ENCODE measurements at regions not wholly inside any gene's neighbourhood (a gene's known extent, or its start where the extent isn't known, plus 50 kb on each side); places are given as distances from the start of the nearest gene placed in this dataset.

- H3K4me3 ChIP-seq (ENCODE audit: low read depth, low read length), result no peak overlapping the region
- in situ Hi-C loops (cut with HindIII; ENCODE audit: low sequenced_read_pairs), result no loop called here
- TF ChIP-seq CTCF (IDR thresholded peaks at IDR 0.05; ENCODE audit: low read depth, low read length, missing control alignments), result no peak
- no peak for DNase-seq (ENCODE audit: low read depth)
These were observed 147.0 kb upstream of the MTNR1B start for GRCh38 chr11:92822410-92822809.

GRCh38 chr11:92826136-92826535 lies 143.3 kb upstream of the MTNR1B start:
- no peak for DNase-seq (ENCODE audit: low read depth)
- no peak overlapping the region for H3K4me3 ChIP-seq (ENCODE audit: low read depth, low read length)
- no peak for TF ChIP-seq CTCF (IDR thresholded peaks at IDR 0.05; ENCODE audit: low read depth, low read length, missing control alignments)
- in situ Hi-C loops (cut with HindIII; ENCODE audit: low sequenced_read_pairs), result no loop called here

- DNase-seq (ENCODE audit: low read depth), result no peak
- in situ Hi-C loops (cut with HindIII; ENCODE audit: low sequenced_read_pairs), result no loop called here
- H3K4me3 ChIP-seq (ENCODE audit: low read depth, low read length), result no peak overlapping the region
- no peak for TF ChIP-seq CTCF (IDR thresholded peaks at IDR 0.05; ENCODE audit: low read depth, low read length, missing control alignments)
These were observed 142.8 kb upstream of the MTNR1B start for GRCh38 chr11:92826603-92827002.

GRCh38 chr11:92827132-92827531 lies 142.3 kb upstream of the MTNR1B start:
- no peak overlapping the region for H3K4me3 ChIP-seq (ENCODE audit: low read depth, low read length)
- DNase-seq (ENCODE audit: low read depth), result no peak
- in situ Hi-C loops (cut with HindIII; ENCODE audit: low sequenced_read_pairs), result no loop called here
- no peak for TF ChIP-seq CTCF (IDR thresholded peaks at IDR 0.05; ENCODE audit: low read depth, low read length, missing control alignments)

- no peak overlapping the region for H3K4me3 ChIP-seq (ENCODE audit: low read depth, low read length)
- DNase-seq (ENCODE audit: low read depth), result no peak
- no peak for TF ChIP-seq CTCF (IDR thresholded peaks at IDR 0.05; ENCODE audit: low read depth, low read length, missing control alignments)
- in situ Hi-C loops (cut with HindIII; ENCODE audit: low sequenced_read_pairs), result no loop called here
These were observed 140.9 kb upstream of the MTNR1B start for GRCh38 chr11:92828556-92828955.

- no peak for DNase-seq (ENCODE audit: low read depth)
- no peak for TF ChIP-seq CTCF (IDR thresholded peaks at IDR 0.05; ENCODE audit: low read depth, low read length, missing control alignments)
- in situ Hi-C loops (cut with HindIII; ENCODE audit: low sequenced_read_pairs), result no loop called here
- H3K4me3 ChIP-seq (ENCODE audit: low read depth, low read length), result no peak overlapping the region
These were observed 140.3 kb upstream of the MTNR1B start for GRCh38 chr11:92829121-92829520.

- no peak overlapping the region for H3K4me3 ChIP-seq (ENCODE audit: low read depth, low read length)
- DNase-seq (ENCODE audit: low read depth), result no peak
- no peak for TF ChIP-seq CTCF (IDR thresholded peaks at IDR 0.05; ENCODE audit: low read depth, low read length, missing control alignments)
- in situ Hi-C loops (cut with HindIII; ENCODE audit: low sequenced_read_pairs), result no loop called here
These were observed 139.8 kb upstream of the MTNR1B start for GRCh38 chr11:92829671-92830070.
